Mesenchymal stem cell (in vitro differentiated cells and primary cell): ENCODE measurements at regions not wholly inside any gene's neighbourhood (a gene's known extent, or its start where the extent isn't known, plus 50 kb on each side); places are given as distances from the start of the nearest gene placed in this dataset.

Experiments used
- DNase-seq: peaks from one replicate; pipeline ENCODE4 v3.0.0-alpha.2; 2013
- H2AFZ ChIP-seq: one replicate; pipeline ENCODE4 v1.6.1; 2013; ENCODE audit warnings: low read depth, mild to moderate bottlenecking, control low read depth, inconsistent platforms, low read length, moderate library complexity
- H2AK5ac ChIP-seq: 2 replicates; pipeline ENCODE4 v1.6.1; 2013; ENCODE audit warnings: low read length, moderate library complexity, mild to moderate bottlenecking, inconsistent platforms; ENCODE audit not compliant: severe bottlenecking
- H2BK120ac ChIP-seq: one replicate; pipeline ENCODE4 v1.6.1; 2013; ENCODE audit warnings: low read depth, mild to moderate bottlenecking, inconsistent platforms, low read length, moderate library complexity
- H2BK12ac ChIP-seq, 2 experiments: one replicate each; pipeline ENCODE4 v1.6.1; 2013; ENCODE audit warnings: inconsistent platforms in 2 of 2, low read length in 2 of 2, mild to moderate bottlenecking in 2 of 2, moderate library complexity in 2 of 2, control low read depth in 1 of 2
- H2BK15ac ChIP-seq: one replicate; pipeline ENCODE4 v1.6.1; 2013; ENCODE audit warnings: mild to moderate bottlenecking, low read depth, inconsistent platforms; ENCODE audit not compliant: poor library complexity, severe bottlenecking
- H2BK5ac ChIP-seq: 2 replicates; pipeline ENCODE4 v1.6.1; 2013; ENCODE audit warnings: low read depth, mild to moderate bottlenecking, low read length, control low read depth, inconsistent platforms; ENCODE audit not compliant: poor library complexity, severe bottlenecking
- H3K14ac ChIP-seq, 2 experiments: one replicate each; pipeline ENCODE4 v1.6.1; 2013; ENCODE audit warnings: inconsistent platforms in 2 of 2, low read length in 2 of 2, control low read depth in 1 of 2, mild to moderate bottlenecking in 1 of 2, moderate library complexity in 1 of 2
- H3K18ac ChIP-seq, 2 experiments: one replicate each; pipeline ENCODE4 v1.6.1; 2013; ENCODE audit warnings: inconsistent platforms in 2 of 2, low read length in 2 of 2, control low read depth in 1 of 2, low read depth in 1 of 2, mild to moderate bottlenecking in 1 of 2
- H3K23ac ChIP-seq, 2 experiments: one replicate each; pipeline ENCODE4 v1.6.1; 2013; ENCODE audit warnings: inconsistent platforms in 2 of 2, low read length in 2 of 2, mild to moderate bottlenecking in 2 of 2, moderate library complexity in 2 of 2, control low read depth in 1 of 2
- H3K27ac ChIP-seq: 2 replicates; pipeline ENCODE4 v1.5.1; 2013; ENCODE audit warnings: mild to moderate bottlenecking, moderate library complexity, low read length, control low read depth, inconsistent platforms; ENCODE audit not compliant: poor library complexity, severe bottlenecking
- H3K27me3 ChIP-seq, 2 experiments: 2 replicates each; pipeline versions ENCODE4 v1.6.1 to v1.7.0; 2013; ENCODE audit warnings: low read length in 2 of 2, mild to moderate bottlenecking in 2 of 2, moderate library complexity in 2 of 2, control low read depth in 1 of 2, inconsistent platforms in 1 of 2; ENCODE audit not compliant: control insufficient read depth in 1 of 2, insufficient read depth in 1 of 2
- H3K36me3 ChIP-seq, 2 experiments: 2 replicates each; pipeline versions ENCODE4 v1.6.1 to v1.7.0; 2013; ENCODE audit warnings: low read length in 2 of 2, control low read depth in 1 of 2, inconsistent platforms in 1 of 2, low read depth in 1 of 2, mild to moderate bottlenecking in 1 of 2; ENCODE audit not compliant: insufficient read depth in 2 of 2, control insufficient read depth in 1 of 2
- H3K4ac ChIP-seq, 2 experiments: one replicate each; pipeline ENCODE4 v1.6.1; 2013; ENCODE audit warnings: inconsistent platforms in 2 of 2, low read length in 2 of 2, mild to moderate bottlenecking in 2 of 2, moderate library complexity in 2 of 2, control low read depth in 1 of 2, low read depth in 1 of 2
- H3K4me1 ChIP-seq: 2 replicates; pipeline ENCODE4 v1.6.1; 2013; ENCODE audit warnings: low read depth, low read length, control low read depth; ENCODE audit not compliant: control insufficient read depth, insufficient read depth
- H3K4me2 ChIP-seq: 2 replicates; pipeline ENCODE4 v1.6.1; 2013; ENCODE audit warnings: low read length, mild to moderate bottlenecking, inconsistent platforms; ENCODE audit not compliant: poor library complexity, severe bottlenecking
- H3K4me3 ChIP-seq, 2 experiments: 2 replicates each; pipeline versions ENCODE4 v1.5.1 to v1.7.0; 2013; ENCODE audit warnings: low read length in 2 of 2, mild to moderate bottlenecking in 2 of 2, control low read depth in 1 of 2, low read depth in 1 of 2; ENCODE audit not compliant: insufficient read depth in 1 of 2
- H3K79me1 ChIP-seq: replicated peaks from 2 replicates; pipeline ENCODE4 v1.6.1; 2013; ENCODE audit warnings: mild to moderate bottlenecking, control low read depth, low read length, inconsistent platforms; ENCODE audit not compliant: poor library complexity, severe bottlenecking
- H3K9ac ChIP-seq: 2 replicates; pipeline ENCODE4 v1.7.0; 2013; ENCODE audit warnings: mild to moderate bottlenecking, low read length, moderate library complexity
- H3K9me3 ChIP-seq: 2 replicates; pipeline ENCODE4 v1.7.0; 2013; ENCODE audit warnings: mild to moderate bottlenecking, low read length; ENCODE audit not compliant: control insufficient read depth
- H4K8ac ChIP-seq: one replicate; pipeline ENCODE4 v1.6.1; 2013; ENCODE audit warnings: inconsistent platforms, mild to moderate bottlenecking, low read length, moderate library complexity
- H4K91ac ChIP-seq: one replicate; pipeline ENCODE4 v1.6.1; 2013; ENCODE audit warnings: mild to moderate bottlenecking, low read length, inconsistent platforms
- WGBS: methylation state at CpG from one replicate; pipeline ENCODE4 v1.1.7; 2013; ENCODE audit warnings: mixed read lengths; 5-methylcytosine and 5-hydroxymethylcytosine counted together

GRCh38 chr17:5873781-5874180 is 196.4 kb upstream of the WSCD1 start:
- no peak overlapping the region for H4K8ac ChIP-seq
- no peak overlapping the region for H2BK15ac ChIP-seq
- H2BK12ac ChIP-seq, result no peak overlapping the region
- H3K79me1 ChIP-seq, result no peaks in the 10 kb centered on the region
- H2BK120ac ChIP-seq, result no peak overlapping the region
- H3K4me1 ChIP-seq, result no peaks in the 10 kb centered on the region
- H3K4ac ChIP-seq, result no peak overlapping the region
- no peak overlapping the region for H3K9ac ChIP-seq
- no peaks in the 10 kb centered on the region for H3K9me3 ChIP-seq
- H4K91ac ChIP-seq, result no peak overlapping the region
- no peak for DNase-seq
- H3K23ac ChIP-seq, result no peak overlapping the region
- no peak overlapping the region for H2BK5ac ChIP-seq
- H3K18ac ChIP-seq, result no peak overlapping the region
- WGBS, result 83% methylated on average over 4 of the region's 4 CpGs
- H3K27me3 ChIP-seq, result peaks cover 11 to 33% of the 10 kb centered on the region in 2 experiments
- no peak overlapping the region for H3K27ac ChIP-seq
- H3K4me3 ChIP-seq, result no peak overlapping the region
- H3K14ac ChIP-seq, result no peak overlapping the region
- no peak overlapping the region for H2AK5ac ChIP-seq
- H2AFZ ChIP-seq, result no peak overlapping the region
- H3K36me3 ChIP-seq, result no peaks in the 10 kb centered on the region
- no peak overlapping the region for H3K4me2 ChIP-seq

- H3K4me2 ChIP-seq, result no peak overlapping the region
- no peak overlapping the region for H2BK12ac ChIP-seq
- H3K27me3 ChIP-seq, result peaks cover 11 to 34% of the 10 kb centered on the region in 2 experiments
- H3K79me1 ChIP-seq, result no peaks in the 10 kb centered on the region
- H2BK15ac ChIP-seq, result no peak overlapping the region
- no peak overlapping the region for H3K4me3 ChIP-seq
- H3K9me3 ChIP-seq, result no peaks in the 10 kb centered on the region
- no peak overlapping the region for H2BK120ac ChIP-seq
- no peak overlapping the region for H2AK5ac ChIP-seq
- H3K18ac ChIP-seq, result no peak overlapping the region
- no peak overlapping the region for H3K9ac ChIP-seq
- no peak overlapping the region for H3K4ac ChIP-seq
- H3K14ac ChIP-seq, result no peak overlapping the region
- no peak overlapping the region for H2BK5ac ChIP-seq
- H3K36me3 ChIP-seq, result no peaks in the 10 kb centered on the region
- H4K91ac ChIP-seq, result no peak overlapping the region
- no peaks in the 10 kb centered on the region for H3K4me1 ChIP-seq
- no peak overlapping the region for H4K8ac ChIP-seq
- H3K27ac ChIP-seq, result no peak overlapping the region
- 80% methylated on average over 5 of the region's 6 CpGs for WGBS
- no peak overlapping the region for H2AFZ ChIP-seq
- no peak overlapping the region for H3K23ac ChIP-seq
- DNase-seq, result peak; percentile 11
Observed at GRCh38 chr17:5874486-5874885, 195.7 kb upstream of the WSCD1 start.

- no peak overlapping the region for H2AK5ac ChIP-seq
- H3K4me2 ChIP-seq, result no peak overlapping the region
- no peak overlapping the region for H4K8ac ChIP-seq
- H3K27me3 ChIP-seq, result peaks cover 11 to 44% of the 10 kb centered on the region in 2 experiments
- H3K9ac ChIP-seq, result no peak overlapping the region
- no peak overlapping the region for H3K14ac ChIP-seq
- H4K91ac ChIP-seq, result no peak overlapping the region
- no peak overlapping the region for H3K18ac ChIP-seq
- no peak overlapping the region for H2BK15ac ChIP-seq
- no peak overlapping the region for H3K23ac ChIP-seq
- H2AFZ ChIP-seq, result no peak overlapping the region
- H3K4ac ChIP-seq, result no peak overlapping the region
- no peak for DNase-seq
- WGBS, result no CpG with 5 or more reads among the region's 1 CpG
- H3K79me1 ChIP-seq, result no peaks in the 10 kb centered on the region
- no peaks in the 10 kb centered on the region for H3K36me3 ChIP-seq
- H3K9me3 ChIP-seq, result no peaks in the 10 kb centered on the region
- no peak overlapping the region for H3K27ac ChIP-seq
- no peak overlapping the region for H3K4me3 ChIP-seq
- no peak overlapping the region for H2BK5ac ChIP-seq
- no peak overlapping the region for H2BK120ac ChIP-seq
- no peaks in the 10 kb centered on the region for H3K4me1 ChIP-seq
- H2BK12ac ChIP-seq, result no peak overlapping the region
Observed at GRCh38 chr17:5877366-5877765, 192.8 kb upstream of the WSCD1 start.

GRCh38 chr17:5877948-5878347 is 192.2 kb upstream of the WSCD1 start:
- Histone ChIP-seq H3K9me3 (no peaks in the 10 kb centered on the region), H3K79me1 (no peaks in the 10 kb centered on the region)

More at GRCh38 chr17:5877948-5878347, 192.2 kb upstream of the WSCD1 start:
- Histone ChIP-seq H3K4me2 (no peak overlapping the region), H3K4me1 (no peaks in the 10 kb centered on the region), H3K14ac (no peak overlapping the region), H2AK5ac (no peak overlapping the region), H3K4ac (no peak overlapping the region), H4K91ac (no peak overlapping the region), H2BK15ac (no peak overlapping the region), H3K18ac (no peak overlapping the region), H3K23ac (no peak overlapping the region), H3K4me3 (no peak overlapping the region), H2BK12ac (no peak overlapping the region), H2BK5ac (no peak overlapping the region), H3K27ac (no peak overlapping the region), H2AFZ (no peak overlapping the region), H2BK120ac (no peak overlapping the region), H4K8ac (no peak overlapping the region), H3K27me3 (peaks cover 7 to 40% of the 10 kb centered on the region in 2 experiments), H3K36me3 (no peaks in the 10 kb centered on the region), H3K9ac (no peak overlapping the region)
- WGBS, result 84% methylated on average over 10 of the region's 10 CpGs
- DNase-seq, result no peak
